HepG2 (cell line): ENCODE measurements at regions not wholly inside any gene's neighbourhood (a gene's known extent, or its start where the extent isn't known, plus 50 kb on each side); places are given as distances from the start of the nearest gene placed in this dataset.

Experiments used
- ELF3 ChIP-seq: IDR thresholded peaks from 2 replicates; pipeline ENCODE4 v1.6.1; 2016; ENCODE audit warnings: missing genetic modification reagents, missing compliant biosample characterization
- ERF ChIP-seq: IDR thresholded peaks from 2 replicates; pipeline ENCODE4 v1.6.1; 2018; ENCODE audit warnings: missing biosample characterization, missing genetic modification reagents
- HNRNPK ChIP-seq: fragments of 200-400 bp; formaldehyde crosslinking; IDR thresholded peaks from 2 replicates; pipeline ENCODE4 v1.6.1; 2018; ENCODE audit warnings: low read length, low read depth, moderate library complexity, mild to moderate bottlenecking; ENCODE audit not compliant: poor library complexity, severe bottlenecking
- HNRNPLL ChIP-seq: fragments of 200-400 bp; formaldehyde crosslinking; IDR thresholded peaks from 2 replicates; pipeline ENCODE4 v1.6.1; 2017; ENCODE audit warnings: mild to moderate bottlenecking, low read depth, low read length; ENCODE audit not compliant: poor library complexity, severe bottlenecking
- POLR2A ChIP-seq, 2 experiments: IDR thresholded peaks; 2 replicates each; pipeline ENCODE4 v1.6.1; 2011; ENCODE audit warnings: low read depth in 2 of 2, low read length in 2 of 2, mild to moderate bottlenecking in 1 of 2, moderate library complexity in 1 of 2; ENCODE audit not compliant: insufficient read depth in 1 of 2
- RBFOX2 ChIP-seq: fragments of 200-400 bp; formaldehyde crosslinking; IDR thresholded peaks from 2 replicates; pipeline ENCODE4 v1.6.1; 2017; ENCODE audit warnings: low read depth, mild to moderate bottlenecking, low read length
- SALL1 ChIP-seq: sonication (generic); formaldehyde crosslinking; IDR thresholded peaks from 2 replicates; pipeline ENCODE4 v1.8.0; 2022; ENCODE audit warnings: mild to moderate bottlenecking, missing genetic modification reagents
- SALL2 ChIP-seq: sonication (generic); formaldehyde crosslinking; IDR thresholded peaks from 2 replicates; pipeline ENCODE4 v1.8.1; 2023; ENCODE audit warnings: mild to moderate bottlenecking, missing genetic modification reagents, inconsistent platforms
- SMAD9 ChIP-seq: sonication (generic); formaldehyde crosslinking; IDR thresholded peaks from 2 replicates; pipeline ENCODE4 v1.5.1; 2020; ENCODE audit warnings: mild to moderate bottlenecking, missing genetic modification reagents
- SOX13 ChIP-seq, 3 experiments: fragments of 450-650 bp in 1 of 3; sonication (generic) in 1 of 3; formaldehyde crosslinking in 1 of 3; IDR thresholded peaks in 2 of 3; conservative IDR thresholded peaks in 1 of 3; 2 replicates each; pipeline versions ENCODE4 v1.5.0 to v1.6.1; 2016 to 2020; ENCODE audit warnings: antibody characterized with exemption in 1 of 3, mild to moderate bottlenecking in 1 of 3, missing compliant biosample characterization in 1 of 3, missing genetic modification reagents in 1 of 3, moderate library complexity in 1 of 3
- SP1 ChIP-seq, 2 experiments: fragments of 450-650 bp in 1 of 2; sonication (generic) in 1 of 2; formaldehyde crosslinking in 1 of 2; IDR thresholded peaks; 2 replicates each; pipeline versions ENCODE4 v1.4.0 to v1.6.1; 2016 to 2020; ENCODE audit warnings: missing genetic modification reagents in 1 of 2
- TARDBP ChIP-seq: sonication (generic); formaldehyde crosslinking; IDR thresholded peaks from 2 replicates; pipeline ENCODE4 v1.8.0; 2022; ENCODE audit warnings: mild to moderate bottlenecking, missing genetic modification reagents
- YY1 ChIP-seq: IDR thresholded peaks from 2 replicates; pipeline ENCODE4 v1.6.1; 2011; ENCODE audit warnings: low read length, low read depth, moderate library complexity, mild to moderate bottlenecking; ENCODE audit not compliant: insufficient read depth, insufficient replicate concordance
- ZFX ChIP-seq: sonication (generic); formaldehyde crosslinking; IDR thresholded peaks from 2 replicates; pipeline ENCODE4 v1.4.0; 2020; ENCODE audit warnings: mild to moderate bottlenecking, low read depth, missing genetic modification reagents, moderate library complexity
- TF ChIP-seq, protein P1 (sequence below): sonication (generic); formaldehyde crosslinking; IDR thresholded peaks from 2 replicates; pipeline ENCODE4 v1.5.0; 2020; ENCODE audit warnings: missing genetic modification reagents
- TF ChIP-seq, protein P2 (sequence below): sonication (generic); formaldehyde crosslinking; IDR thresholded peaks from 2 replicates; pipeline ENCODE4 v1.8.1; 2023; ENCODE audit warnings: mild to moderate bottlenecking, moderate library complexity, missing genetic modification reagents
- TF ChIP-seq, protein P3 (sequence below): sonication (generic); formaldehyde crosslinking; IDR thresholded peaks from 2 replicates; pipeline ENCODE4 v1.8.1; 2023; ENCODE audit warnings: mild to moderate bottlenecking, missing genetic modification reagents
- TF ChIP-seq, protein P4 (sequence below), 2 experiments: fragments of 450-650 bp in 1 of 2; sonication (generic) in 1 of 2; formaldehyde crosslinking; IDR thresholded peaks; 2 replicates each; pipeline versions ENCODE4 v1.5.0 to v1.8.0; 2020 to 2022; ENCODE audit warnings: mild to moderate bottlenecking in 1 of 2, missing genetic modification reagents in 1 of 2
- TF ChIP-seq, protein P5 (sequence below): sonication (generic); formaldehyde crosslinking; IDR thresholded peaks from 2 replicates; pipeline ENCODE4 v1.9.0; 2021; ENCODE audit warnings: missing genetic modification reagents, mild to moderate bottlenecking, borderline replicate concordance

DNA sequence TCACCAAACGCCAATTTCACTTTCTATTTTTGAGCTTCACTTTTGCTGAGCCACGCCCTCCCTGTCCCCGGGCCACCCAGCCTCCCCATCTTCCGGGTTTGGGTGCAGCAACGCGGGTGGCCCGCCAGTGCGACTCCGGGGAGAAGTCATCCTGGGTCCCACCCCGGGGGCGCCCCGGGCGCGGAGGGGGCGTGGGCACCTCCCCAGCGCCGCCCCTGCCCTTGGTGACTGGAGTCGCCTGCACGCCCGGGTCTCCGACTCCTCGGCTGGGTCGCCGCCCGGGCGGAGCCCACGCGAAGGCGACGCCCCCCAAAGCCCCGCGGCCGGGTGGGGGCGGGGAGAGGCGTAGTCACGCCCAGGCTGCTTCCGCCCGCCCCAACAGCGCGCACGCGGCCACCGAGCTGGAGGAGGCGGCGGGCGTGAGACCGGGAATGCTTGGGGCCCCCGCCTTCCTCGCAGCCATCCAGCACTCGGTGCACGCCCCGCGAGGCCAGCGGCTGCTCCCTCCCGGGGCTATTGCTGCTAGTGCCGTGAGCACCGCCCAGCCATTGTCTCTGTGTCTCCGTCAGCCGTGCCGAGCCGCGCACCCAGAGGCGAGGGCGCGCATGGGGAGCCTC is 362.1 kb upstream of the AMELY start (continued):
- TF ChIP-seq ZFX (CRISPR knock-in tag) (peak; percentile 46; the same call in 1 of the 2 replicates), HNRNPK (peak; percentile 60), ERF (CRISPR knock-in tag) (0 out of 2 replicates have a peak, but pooled peaks have one; percentile 29), SALL2 (CRISPR knock-in tag) (0 out of 2 replicates have a peak, but pooled peaks have one; percentile 33), SALL1 (CRISPR knock-in tag) (peak; percentile 31), SMAD9 (CRISPR knock-in tag) (no peak), TARDBP (CRISPR knock-in tag) (0 out of 2 replicates have a peak, but pooled peaks have one; percentile 29), SP1 (IDR thresholded peaks at IDR 0.05) (no peak), SP1 (CRISPR knock-in tag; IDR thresholded peaks at IDR 0.05) (0 out of 2 replicates have a peak, but pooled peaks have one; percentile 21), POLR2A (IDR thresholded peaks at IDR 0.05; ENCODE audit: insufficient read depth in 1 of 2, low read depth in 2 of 2, low read length in 2 of 2) (peak in 1 of 2 experiments; percentile 37; a peak in 1 of 4 replicates), HNRNPLL (peak; percentile 48), RBFOX2 (peak; percentile 74), YY1 (peak; percentile 8), SOX13 (IDR thresholded peaks at IDR 0.05) (no peak), SOX13 (CRISPR knock-in tag; conservative IDR thresholded peaks at IDR 0.05 in 1 of 2, IDR thresholded peaks at IDR 0.05 in 1 of 2) (peak in 1 of 2 experiments; percentile 26; a peak in 1 of 4 replicates), ELF3 (CRISPR knock-in tag) (peak; percentile 35; the same call in 1 of the 2 replicates)
- TF ChIP-seq, protein P1, sequence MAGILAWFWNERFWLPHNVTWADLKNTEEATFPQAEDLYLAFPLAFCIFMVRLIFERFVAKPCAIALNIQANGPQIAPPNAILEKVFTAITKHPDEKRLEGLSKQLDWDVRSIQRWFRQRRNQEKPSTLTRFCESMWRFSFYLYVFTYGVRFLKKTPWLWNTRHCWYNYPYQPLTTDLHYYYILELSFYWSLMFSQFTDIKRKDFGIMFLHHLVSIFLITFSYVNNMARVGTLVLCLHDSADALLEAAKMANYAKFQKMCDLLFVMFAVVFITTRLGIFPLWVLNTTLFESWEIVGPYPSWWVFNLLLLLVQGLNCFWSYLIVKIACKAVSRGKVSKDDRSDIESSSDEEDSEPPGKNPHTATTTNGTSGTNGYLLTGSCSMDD = no peak
- TF ChIP-seq, protein P2, sequence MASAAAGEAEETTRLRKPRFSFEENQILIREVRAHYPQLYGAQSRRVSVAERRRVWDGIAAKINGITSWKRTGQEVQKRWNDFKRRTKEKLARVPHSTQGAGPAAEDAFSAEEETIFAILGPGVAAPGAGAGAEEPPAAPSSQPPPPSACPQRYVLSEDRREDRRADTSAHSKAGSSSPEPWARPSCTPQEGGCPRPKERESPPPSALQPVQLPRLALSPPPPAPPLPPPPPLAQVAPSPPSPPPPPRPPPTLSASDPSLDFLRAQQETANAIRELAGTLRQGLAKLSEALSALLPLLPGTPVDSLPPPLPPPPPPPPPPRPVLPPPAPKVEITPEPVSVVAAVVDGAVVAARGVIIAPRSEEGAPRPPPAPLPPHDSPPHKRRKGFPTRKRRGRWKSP = no peak
- TF ChIP-seq, protein P3, sequence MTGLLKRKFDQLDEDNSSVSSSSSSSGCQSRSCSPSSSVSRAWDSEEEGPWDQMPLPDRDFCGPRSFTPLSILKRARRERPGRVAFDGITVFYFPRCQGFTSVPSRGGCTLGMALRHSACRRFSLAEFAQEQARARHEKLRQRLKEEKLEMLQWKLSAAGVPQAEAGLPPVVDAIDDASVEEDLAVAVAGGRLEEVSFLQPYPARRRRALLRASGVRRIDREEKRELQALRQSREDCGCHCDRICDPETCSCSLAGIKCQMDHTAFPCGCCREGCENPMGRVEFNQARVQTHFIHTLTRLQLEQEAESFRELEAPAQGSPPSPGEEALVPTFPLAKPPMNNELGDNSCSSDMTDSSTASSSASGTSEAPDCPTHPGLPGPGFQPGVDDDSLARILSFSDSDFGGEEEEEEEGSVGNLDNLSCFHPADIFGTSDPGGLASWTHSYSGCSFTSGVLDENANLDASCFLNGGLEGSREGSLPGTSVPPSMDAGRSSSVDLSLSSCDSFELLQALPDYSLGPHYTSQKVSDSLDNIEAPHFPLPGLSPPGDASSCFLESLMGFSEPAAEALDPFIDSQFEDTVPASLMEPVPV (CRISPR knock-in tag) = 0 out of 2 replicates have a peak, but pooled peaks have one; percentile 38
- TF ChIP-seq, protein P4, sequence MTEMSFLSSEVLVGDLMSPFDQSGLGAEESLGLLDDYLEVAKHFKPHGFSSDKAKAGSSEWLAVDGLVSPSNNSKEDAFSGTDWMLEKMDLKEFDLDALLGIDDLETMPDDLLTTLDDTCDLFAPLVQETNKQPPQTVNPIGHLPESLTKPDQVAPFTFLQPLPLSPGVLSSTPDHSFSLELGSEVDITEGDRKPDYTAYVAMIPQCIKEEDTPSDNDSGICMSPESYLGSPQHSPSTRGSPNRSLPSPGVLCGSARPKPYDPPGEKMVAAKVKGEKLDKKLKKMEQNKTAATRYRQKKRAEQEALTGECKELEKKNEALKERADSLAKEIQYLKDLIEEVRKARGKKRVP (CRISPR knock-in tag; IDR thresholded peaks at IDR 0.05) = no peak
- TF ChIP-seq, protein P5, sequence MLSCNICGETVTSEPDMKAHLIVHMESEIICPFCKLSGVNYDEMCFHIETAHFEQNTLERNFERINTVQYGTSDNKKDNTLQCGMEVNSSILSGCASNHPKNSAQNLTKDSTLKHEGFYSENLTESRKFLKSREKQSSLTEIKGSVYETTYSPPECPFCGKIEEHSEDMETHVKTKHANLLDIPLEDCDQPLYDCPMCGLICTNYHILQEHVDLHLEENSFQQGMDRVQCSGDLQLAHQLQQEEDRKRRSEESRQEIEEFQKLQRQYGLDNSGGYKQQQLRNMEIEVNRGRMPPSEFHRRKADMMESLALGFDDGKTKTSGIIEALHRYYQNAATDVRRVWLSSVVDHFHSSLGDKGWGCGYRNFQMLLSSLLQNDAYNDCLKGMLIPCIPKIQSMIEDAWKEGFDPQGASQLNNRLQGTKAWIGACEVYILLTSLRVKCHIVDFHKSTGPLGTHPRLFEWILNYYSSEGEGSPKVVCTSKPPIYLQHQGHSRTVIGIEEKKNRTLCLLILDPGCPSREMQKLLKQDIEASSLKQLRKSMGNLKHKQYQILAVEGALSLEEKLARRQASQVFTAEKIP (CRISPR knock-in tag) = no peak
